HG02852 (cell line): ENCODE measurements at regions not wholly inside any gene's neighbourhood (a gene's known extent, or its start where the extent isn't known, plus 50 kb on each side); places are given as distances from the start of the nearest gene placed in this dataset.
"Not testable (repeated sequence)": the region's sequence is repeated elsewhere in the genome, so short reads cannot be mapped to it uniquely, and the experiment has no call there.

ENCODE experiments used
- ATAC-seq: cut with Tn5 transposase; IDR thresholded peaks from one replicate; pipeline ENCODE4 v1.9.1; 2021; ENCODE audit warnings: mild to moderate bottlenecking, moderate library complexity; ENCODE audit not compliant: unreplicated experiment

DNA sequence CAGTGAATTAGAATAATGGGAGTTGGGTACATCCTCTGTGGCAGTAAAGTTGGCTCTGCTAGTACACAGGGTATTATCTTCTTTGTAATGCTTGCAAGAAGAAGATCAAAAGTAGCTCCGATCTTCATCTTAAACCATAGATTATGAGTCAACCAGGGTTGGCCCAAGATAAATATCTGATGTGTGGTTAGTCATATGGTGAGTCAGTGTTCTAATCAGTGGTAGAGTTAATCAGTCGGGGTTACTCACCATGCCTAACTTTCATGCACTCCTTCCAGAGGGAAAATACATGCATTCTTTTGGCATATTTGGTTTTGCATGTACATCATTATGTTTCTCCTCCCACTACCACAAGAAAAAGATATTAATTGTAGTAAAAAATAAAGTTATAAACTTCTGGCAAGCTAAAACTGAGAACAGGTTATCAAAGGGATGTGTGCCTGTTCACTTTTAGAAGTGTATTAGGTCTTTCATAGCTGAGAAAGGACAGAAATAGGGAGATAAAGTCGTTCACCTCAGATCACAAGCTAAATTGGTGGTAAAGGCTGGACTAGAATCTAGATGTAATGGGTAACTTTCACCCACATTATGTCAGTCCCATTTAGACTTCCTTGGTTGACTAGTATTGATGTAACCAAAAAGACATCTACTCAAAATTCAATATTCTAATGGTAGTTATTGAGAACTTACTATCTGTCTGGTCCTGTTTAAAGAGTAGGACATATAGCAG is 684.4 kb downstream of the IRS1 start:
- ATAC-seq = no peak

DNA sequence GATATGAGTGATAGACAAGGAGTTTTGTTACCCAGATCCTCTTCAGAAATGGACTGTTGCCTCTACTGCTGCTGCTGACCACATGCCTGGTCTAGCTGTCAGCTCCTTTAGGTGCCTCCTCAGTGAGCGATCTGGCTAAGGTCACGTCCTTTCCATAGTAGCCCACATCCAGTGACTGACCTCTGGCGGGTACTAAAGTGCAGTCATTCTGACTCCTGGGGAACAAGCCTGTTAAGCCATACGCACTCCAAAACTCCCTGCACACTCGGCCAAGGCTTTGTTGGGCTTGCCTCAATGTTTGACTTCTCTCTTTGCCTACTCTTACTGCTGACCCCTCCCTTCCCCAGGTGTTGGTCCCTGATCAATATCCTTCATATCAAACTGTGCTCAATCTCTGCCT is 685.2 kb downstream of the IRS1 start:
- ATAC-seq = no peak

- ATAC-seq = no peak
These were observed 699.6 kb downstream of the NYAP2 start for GRCh38 chr2:226098861-226099745.

DNA sequence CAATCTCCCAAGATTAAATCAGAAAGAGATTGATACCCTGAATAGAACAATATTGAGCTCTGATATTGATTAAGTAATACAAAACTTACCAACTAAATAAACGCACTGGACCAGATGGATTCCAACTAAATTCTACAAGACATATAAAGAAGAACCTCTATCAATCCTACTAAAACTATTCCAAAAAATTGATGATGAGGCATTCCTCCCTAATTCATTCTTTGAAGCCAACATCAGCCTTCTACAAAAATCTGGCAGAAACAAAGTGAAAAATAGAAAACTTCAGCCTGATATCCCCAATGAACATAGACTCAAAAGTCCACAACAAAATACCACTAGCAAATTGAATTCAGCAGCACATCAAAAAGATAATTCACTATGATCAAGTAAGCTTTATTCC is 695.5 kb downstream of the NYAP2 start:
- no peak for ATAC-seq

- no peak for ATAC-seq
These were observed 693.9 kb downstream of the NYAP2 start for GRCh38 chr2:226093364-226093763.

- ATAC-seq = no peak
These were observed 688.8 kb downstream of the NYAP2 start for GRCh38 chr2:226088366-226088674.

- no peak for ATAC-seq
These were observed 688.2 kb downstream of the NYAP2 start for GRCh38 chr2:226087505-226088365.

GRCh38 chr2:226087051-226087450 is 687.5 kb downstream of the NYAP2 start:
- ATAC-seq = no peak

DNA sequence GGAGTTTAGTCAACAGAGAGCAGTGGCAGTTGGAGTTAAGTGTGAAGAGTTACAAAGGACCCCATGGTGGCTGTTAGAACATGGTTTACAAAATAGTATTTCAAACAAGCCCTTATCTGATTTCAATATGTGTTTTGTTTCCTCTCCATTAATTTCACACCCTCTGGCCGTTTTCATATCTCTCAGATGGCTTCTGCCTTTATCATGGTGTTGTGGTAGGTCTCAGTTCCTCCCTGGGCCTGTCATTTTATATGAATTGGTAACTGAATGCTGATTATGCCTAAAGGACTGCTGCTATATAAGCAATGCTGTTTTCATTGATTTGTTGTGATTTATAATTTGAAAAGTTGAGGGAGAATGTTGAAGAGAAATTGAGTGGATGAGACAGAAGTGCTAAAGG is 686.7 kb downstream of the NYAP2 start:
- no peak for ATAC-seq

DNA sequence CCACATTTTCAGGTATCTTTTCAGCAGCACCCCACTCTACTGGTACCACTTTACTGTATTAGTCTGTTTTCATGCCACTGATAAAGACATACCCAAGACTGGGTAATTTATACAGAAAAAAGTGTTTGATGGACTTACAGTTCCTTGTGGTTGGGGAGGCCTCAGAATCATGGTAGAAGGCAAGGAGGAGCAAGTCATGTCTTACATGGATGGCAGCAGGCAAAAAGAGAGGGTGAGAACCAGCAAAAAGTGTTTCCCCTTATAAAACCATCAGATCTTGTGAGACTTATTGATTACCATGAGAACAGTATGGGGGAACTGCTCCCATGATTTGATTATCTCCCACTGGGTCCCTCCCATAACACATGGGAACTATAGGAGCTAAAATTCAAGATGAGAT is 685.9 kb downstream of the NYAP2 start:
- ATAC-seq = not testable (repeated sequence)

- no peak for ATAC-seq
These were observed 680.8 kb downstream of the NYAP2 start for GRCh38 chr2:226080334-226080733.

- no peak for ATAC-seq
These were observed 680.2 kb downstream of the NYAP2 start for GRCh38 chr2:226079671-226080181.

DNA sequence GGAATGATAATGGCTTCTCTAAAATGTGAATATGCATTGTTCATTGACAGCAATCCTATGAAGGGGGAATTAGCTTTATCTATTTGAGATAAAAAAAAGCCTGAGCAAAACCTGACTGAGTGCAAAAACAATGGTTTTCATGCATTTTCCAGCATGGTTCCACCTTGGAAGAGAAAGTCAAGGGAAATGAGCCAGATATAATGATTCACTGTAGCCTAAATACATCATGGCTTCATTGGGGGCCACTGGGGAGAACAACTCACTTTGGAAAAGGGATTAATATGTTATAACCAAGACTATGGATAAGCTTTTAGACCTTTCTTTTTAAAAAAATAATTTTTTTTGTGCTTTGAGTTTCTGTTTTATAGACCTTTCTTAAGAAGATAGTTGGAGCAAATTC is 679.7 kb downstream of the NYAP2 start:
- no peak for ATAC-seq

DNA sequence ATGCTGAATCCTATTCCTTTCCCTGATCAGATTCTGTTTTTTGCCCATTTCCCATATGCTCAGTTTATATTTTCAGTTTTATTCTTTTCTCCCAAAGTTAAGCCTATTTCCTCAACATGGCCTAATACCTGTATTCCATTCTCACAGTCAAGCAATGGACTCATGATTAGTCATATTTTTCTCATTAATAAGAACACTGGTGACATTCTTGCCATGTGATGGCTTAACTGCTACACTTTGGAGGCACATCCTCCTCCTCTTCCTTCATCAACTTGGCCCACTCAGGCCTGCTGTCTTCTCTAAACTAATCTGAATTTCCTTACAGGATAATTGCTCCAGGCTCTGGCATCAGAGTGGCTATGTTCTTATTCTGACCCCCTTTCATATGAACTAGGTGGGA is 679.2 kb downstream of the NYAP2 start:
- no peak for ATAC-seq

GRCh38 chr2:226077841-226078240 is 678.3 kb downstream of the NYAP2 start:
- ATAC-seq = no peak

- ATAC-seq = no peak
These were observed 677.5 kb downstream of the NYAP2 start for GRCh38 chr2:226077031-226077430.

- no peak for ATAC-seq
These were observed 677.0 kb downstream of the NYAP2 start for GRCh38 chr2:226076529-226076928.

DNA sequence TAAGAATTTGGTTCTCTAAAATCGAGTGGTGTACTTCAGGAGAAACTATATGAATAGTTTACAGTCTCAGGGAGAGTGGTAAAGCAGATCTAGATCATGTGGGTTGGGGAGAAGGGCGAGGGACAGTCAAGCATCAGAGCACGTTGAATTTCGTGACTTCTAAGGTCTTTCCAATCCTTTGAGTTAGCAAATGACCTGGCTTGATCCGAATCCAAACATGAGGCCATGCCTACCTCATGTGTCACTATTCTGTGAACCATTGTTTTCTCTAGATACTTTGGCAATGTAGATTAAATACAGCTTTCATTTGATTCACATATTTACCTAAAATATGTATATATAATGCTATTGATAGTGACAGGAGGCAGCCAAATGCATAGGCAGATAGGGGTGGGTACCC is 674.9 kb downstream of the NYAP2 start:
- no peak for ATAC-seq

GRCh38 chr2:226073496-226074160 is 674.1 kb downstream of the NYAP2 start:
- ATAC-seq = no peak

DNA sequence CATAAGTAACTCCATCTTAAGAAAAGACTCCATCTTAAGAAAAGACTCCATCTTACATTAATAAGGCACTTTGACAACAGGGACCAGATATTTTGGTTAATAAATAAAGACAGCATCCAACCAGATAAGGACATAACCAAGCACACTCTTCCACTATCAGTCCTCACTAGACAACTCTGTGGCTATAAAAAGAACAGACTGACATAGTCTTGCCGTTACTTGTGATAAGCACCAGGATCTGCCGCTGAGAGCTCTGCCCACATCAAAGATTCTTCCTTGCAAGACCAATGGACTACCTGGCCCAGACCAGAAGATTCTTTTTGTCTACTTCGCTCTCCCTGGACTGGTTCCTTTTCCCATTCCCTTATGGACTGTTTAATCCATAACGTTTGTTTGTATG is 667.4 kb downstream of the NYAP2 start:
- no peak for ATAC-seq

GRCh38 chr2:226066391-226066790 is 666.9 kb downstream of the NYAP2 start:
- no peak for ATAC-seq
